GM06990 (cell line): ENCODE measurements at regions not wholly inside any gene's neighbourhood (a gene's known extent, or its start where the extent isn't known, plus 50 kb on each side); places are given as distances from the start of the nearest gene placed in this dataset.

Experiments used
- DNase-seq: peaks from one replicate; pipeline ENCODE4 v3.0.0-alpha.2; 2011; ENCODE audit not compliant: insufficient read length; ENCODE audit errors: extremely low read depth
- H3K27me3 ChIP-seq: replicated peaks from 2 replicates; pipeline ENCODE4 v1.6.0; 2011; ENCODE audit warnings: low read length; ENCODE audit not compliant: control insufficient read depth, insufficient read depth
- H3K36me3 ChIP-seq: 2 replicates; pipeline ENCODE4 v1.5.1; 2011; ENCODE audit warnings: low read length; ENCODE audit not compliant: control insufficient read depth, insufficient read depth
- H3K4me3 ChIP-seq: replicated peaks from 2 replicates; pipeline ENCODE4 v1.5.1; 2011; ENCODE audit warnings: low read depth, mild to moderate bottlenecking, control low read depth, low read length
- CTCF ChIP-seq: IDR thresholded peaks from 2 replicates; pipeline ENCODE4 v1.5.1; 2011; ENCODE audit warnings: low read length, control low read depth, mild to moderate bottlenecking, inconsistent platforms; ENCODE audit not compliant: insufficient read depth, poor library complexity, severe bottlenecking

GRCh38 chr21:15560383-15561056 lies 169.3 kb upstream of the USP25 start:
- H3K4me3 ChIP-seq = no peak overlapping the region
- H3K36me3 ChIP-seq = no peaks in the 10 kb centered on the region
- no peak for DNase-seq
- H3K27me3 ChIP-seq = no peaks in the 10 kb centered on the region
- TF ChIP-seq CTCF = no peak

- H3K27me3 ChIP-seq = no peaks in the 10 kb centered on the region
- H3K4me3 ChIP-seq = no peak overlapping the region
- no peaks in the 10 kb centered on the region for H3K36me3 ChIP-seq
- no peak for DNase-seq
- TF ChIP-seq CTCF = no peak
These were observed 167.0 kb upstream of the USP25 start for GRCh38 chr21:15562748-15563147.

GRCh38 chr21:15564907-15565306 lies 164.9 kb upstream of the USP25 start:
- no peaks in the 10 kb centered on the region for H3K36me3 ChIP-seq
- H3K27me3 ChIP-seq = no peaks in the 10 kb centered on the region
- H3K4me3 ChIP-seq = no peak overlapping the region
- DNase-seq = no peak
- TF ChIP-seq CTCF = no peak

- no peak overlapping the region for H3K4me3 ChIP-seq
- no peak for TF ChIP-seq CTCF
- no peaks in the 10 kb centered on the region for H3K36me3 ChIP-seq
- no peaks in the 10 kb centered on the region for H3K27me3 ChIP-seq
- DNase-seq = no peak
These were observed 163.1 kb upstream of the USP25 start for GRCh38 chr21:15566703-15567102.

- no peak for TF ChIP-seq CTCF
- no peak for DNase-seq
- no peaks in the 10 kb centered on the region for H3K36me3 ChIP-seq
- H3K4me3 ChIP-seq = no peak overlapping the region
- no peaks in the 10 kb centered on the region for H3K27me3 ChIP-seq
These were observed 162.6 kb upstream of the USP25 start for GRCh38 chr21:15567191-15567590.

GRCh38 chr21:15568516-15568915 lies 161.3 kb upstream of the USP25 start:
- TF ChIP-seq CTCF = no peak
- DNase-seq = no peak
- H3K36me3 ChIP-seq = no peaks in the 10 kb centered on the region

More at GRCh38 chr21:15568516-15568915, 161.3 kb upstream of the USP25 start:
- Histone ChIP-seq H3K4me3 (no peak overlapping the region), H3K27me3 (no peaks in the 10 kb centered on the region)
